GM19240 (cell line): ENCODE measurements at regions not wholly inside any gene's neighbourhood (a gene's known extent, or its start where the extent isn't known, plus 50 kb on each side); places are given as distances from the start of the nearest gene placed in this dataset.

Source experiments
- DNase-seq: peaks from one replicate; pipeline ENCODE4 v3.0.0; 2011; ENCODE audit warnings: low spot score; ENCODE audit not compliant: insufficient read length

GRCh38 chr20:16944745-16945144 is 196.6 kb downstream of the OTOR start:
- DNase-seq: no peak

GRCh38 chr20:16945619-16946018 is 197.5 kb downstream of the OTOR start:
- no peak for DNase-seq

- no peak for DNase-seq
These were observed 197.9 kb downstream of the OTOR start for GRCh38 chr20:16946097-16946496.

GRCh38 chr20:16947479-16947878 is 199.3 kb downstream of the OTOR start:
- no peak for DNase-seq

- no peak for DNase-seq
These were observed 203.7 kb downstream of the OTOR start for GRCh38 chr20:16951876-16952275.

GRCh38 chr20:16952965-16953364 is 204.8 kb downstream of the OTOR start:
- DNase-seq: no peak

GRCh38 chr20:16953858-16954257 is 205.7 kb downstream of the OTOR start:
- DNase-seq: no peak

GRCh38 chr20:16955462-16955861 is 207.3 kb downstream of the OTOR start:
- no peak for DNase-seq

GRCh38 chr20:16955971-16956370 is 207.8 kb downstream of the OTOR start:
- DNase-seq: no peak

- no peak for DNase-seq
These were observed 217.2 kb downstream of the OTOR start for GRCh38 chr20:16965401-16965800.

- DNase-seq: no peak
These were observed 218.2 kb downstream of the OTOR start for GRCh38 chr20:16966276-16966880.

- DNase-seq: no peak
These were observed 219.9 kb downstream of the OTOR start for GRCh38 chr20:16968099-16968498.

GRCh38 chr20:16970776-16971175 is 222.6 kb downstream of the OTOR start:
- DNase-seq: no peak

- no peak for DNase-seq
These were observed 226.1 kb downstream of the OTOR start for GRCh38 chr20:16974080-16974854.

- no peak for DNase-seq
These were observed 226.7 kb downstream of the OTOR start for GRCh38 chr20:16974855-16975162.

GRCh38 chr20:16975682-16976081 is 227.5 kb downstream of the OTOR start:
- no peak for DNase-seq

GRCh38 chr20:16978497-16978896 is 230.3 kb downstream of the OTOR start:
- DNase-seq: no peak

GRCh38 chr20:16982091-16982726 is 234.1 kb downstream of the OTOR start:
- DNase-seq: no peak

- DNase-seq: no peak
These were observed 236.3 kb downstream of the OTOR start for GRCh38 chr20:16984481-16984880.

GRCh38 chr20:17003170-17003870 is 223.5 kb upstream of the PCSK2 start:
- DNase-seq: no peak

GRCh38 chr20:17010181-17010580 is 216.7 kb upstream of the PCSK2 start:
- no peak for DNase-seq

- DNase-seq: no peak
These were observed 214.2 kb upstream of the PCSK2 start for GRCh38 chr20:17012546-17013226.
